ENCODE measurements at regions not wholly inside any gene's neighbourhood (a gene's known extent, or its start where the extent isn't known, plus 50 kb on each side); places are given as distances from the start of the nearest gene placed in this dataset.

GRCh38 chr14:85921241-85921640 lies 391.3 kb downstream of the FLRT2 start:
- DNase-seq (ENCODE audit: low spot score): no peak
- intact Hi-C loops (cut with DNase I): loop anchor here in 1 of 2 donors (2.0 kb wide), 1 partner anchor 64 kb away; no protein-coding TSS in a partner anchor

- no peak for DNase-seq (ENCODE audit: low spot score)
- intact Hi-C loops (cut with DNase I): no loop called here
Measured at GRCh38 chr14:85917716-85918115, 387.8 kb downstream of the FLRT2 start.

- intact Hi-C loops (cut with DNase I): no loop called here
- DNase-seq (ENCODE audit: low spot score): no peak
Measured at GRCh38 chr14:85915711-85916110, 385.8 kb downstream of the FLRT2 start.

- intact Hi-C loops (cut with DNase I): no loop called here
- DNase-seq (ENCODE audit: low spot score): no peak
Measured at GRCh38 chr14:85912141-85912540, 382.2 kb downstream of the FLRT2 start.

GRCh38 chr14:85911044-85911443 lies 381.1 kb downstream of the FLRT2 start:
- DNase-seq (ENCODE audit: low spot score): no peak
- intact Hi-C loops (cut with DNase I): no loop called here

- DNase-seq (ENCODE audit: low spot score): no peak
- intact Hi-C loops (cut with DNase I): loop anchor here in 1 of 2 donors (5.0 kb wide), 1 partner anchor 1092 kb away; no protein-coding TSS in a partner anchor
Measured at GRCh38 chr14:85909581-85909980, 379.6 kb downstream of the FLRT2 start.

GRCh38 chr14:85907536-85907935 lies 377.6 kb downstream of the FLRT2 start:
- intact Hi-C loops (cut with DNase I): loop anchor here in 1 of 2 donors (5.0 kb wide), 1 partner anchor 1090 kb away; no protein-coding TSS in a partner anchor
- no peak for DNase-seq (ENCODE audit: low spot score)

GRCh38 chr14:85897808-85898207 lies 367.9 kb downstream of the FLRT2 start:
- no peak for DNase-seq (ENCODE audit: low spot score)
- intact Hi-C loops (cut with DNase I): no loop called here

GRCh38 chr14:85895603-85896002 lies 365.7 kb downstream of the FLRT2 start:
- intact Hi-C loops (cut with DNase I): no loop called here
- no peak for DNase-seq (ENCODE audit: low spot score)

- no peak for DNase-seq (ENCODE audit: low spot score)
- intact Hi-C loops (cut with DNase I): no loop called here
Measured at GRCh38 chr14:85892251-85892650, 362.3 kb downstream of the FLRT2 start.

- DNase-seq (ENCODE audit: low spot score): no peak
- intact Hi-C loops (cut with DNase I): no loop called here
Measured at GRCh38 chr14:85883966-85884365, 354.0 kb downstream of the FLRT2 start.

GRCh38 chr14:85883101-85883500 lies 353.2 kb downstream of the FLRT2 start:
- no peak for DNase-seq (ENCODE audit: low spot score)
- intact Hi-C loops (cut with DNase I): no loop called here

GRCh38 chr14:85881935-85882334 lies 352.0 kb downstream of the FLRT2 start:
- DNase-seq (ENCODE audit: low spot score): no peak

GRCh38 chr14:85878874-85879273 lies 348.9 kb downstream of the FLRT2 start:
- intact Hi-C loops (cut with DNase I): no loop called here

More at GRCh38 chr14:85881935-85882334, 352.0 kb downstream of the FLRT2 start:
- intact Hi-C loops (cut with DNase I): no loop called here

GRCh38 chr14:85873006-85873405 lies 343.1 kb downstream of the FLRT2 start:
- DNase-seq (ENCODE audit: low spot score): no peak
- intact Hi-C loops (cut with DNase I): no loop called here

More at GRCh38 chr14:85878874-85879273, 348.9 kb downstream of the FLRT2 start:
- DNase-seq (ENCODE audit: low spot score): no peak

- intact Hi-C loops (cut with DNase I): no loop called here
- no peak for DNase-seq (ENCODE audit: low spot score)
Measured at GRCh38 chr14:85867450-85867849, 337.5 kb downstream of the FLRT2 start.

GRCh38 chr14:85865701-85866100 lies 335.8 kb downstream of the FLRT2 start:
- intact Hi-C loops (cut with DNase I): no loop called here

GRCh38 chr14:85858634-85859033 lies 328.7 kb downstream of the FLRT2 start:
- intact Hi-C loops (cut with DNase I): no loop called here
- no peak for DNase-seq (ENCODE audit: low spot score)

More at GRCh38 chr14:85865701-85866100, 335.8 kb downstream of the FLRT2 start:
- no peak for DNase-seq (ENCODE audit: low spot score)

- intact Hi-C loops (cut with DNase I): loop anchor here in 1 of 2 donors (2.0 kb wide), 1 partner anchor 64 kb away; no protein-coding TSS in a partner anchor
Measured at GRCh38 chr14:85856430-85856829, 326.5 kb downstream of the FLRT2 start.

GRCh38 chr14:85853996-85854526 lies 324.1 kb downstream of the FLRT2 start:
- DNase-seq (ENCODE audit: low spot score): no peak
- intact Hi-C loops (cut with DNase I): no loop called here

More at GRCh38 chr14:85856430-85856829, 326.5 kb downstream of the FLRT2 start:
- DNase-seq (ENCODE audit: low spot score): no peak

- intact Hi-C loops (cut with DNase I): no loop called here
Measured at GRCh38 chr14:85852906-85853305, 323.0 kb downstream of the FLRT2 start.

More at GRCh38 chr14:85852906-85853305, 323.0 kb downstream of the FLRT2 start:
- DNase-seq (ENCODE audit: low spot score): no peak

Data from posterior vena cava (tissue), 2 donors.